ENCODE measurements at regions not wholly inside any gene's neighbourhood (a gene's known extent, or its start where the extent isn't known, plus 50 kb on each side); places are given as distances from the start of the nearest gene placed in this dataset.

DNA sequence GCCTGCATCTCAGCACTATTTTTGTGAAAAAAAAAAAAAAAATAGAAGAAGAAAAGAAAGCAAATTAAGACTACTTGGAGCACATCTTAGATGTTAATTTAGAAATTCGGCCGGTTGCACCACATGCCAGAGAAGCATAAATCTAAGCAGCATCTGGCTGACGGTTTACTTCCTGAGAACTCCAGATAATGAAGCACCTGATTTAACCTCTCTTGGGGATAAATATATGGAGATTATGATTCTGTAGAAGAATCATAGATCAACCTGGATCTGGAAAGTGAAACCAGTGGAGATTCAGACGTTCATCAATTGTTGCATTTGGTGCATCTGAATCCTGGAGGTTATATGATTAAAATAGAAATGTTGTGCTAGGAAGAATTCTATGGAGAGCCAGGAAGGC is 102.1 kb upstream of the SH3BP4 start (continued):
- TF ChIP-seq ARID4B (CRISPR knock-in tag; IDR thresholded peaks at IDR 0.05; ENCODE audit: borderline replicate concordance) (no peak), SMAD4 (CRISPR knock-in tag; IDR thresholded peaks at IDR 0.05) (no peak), NR3C1 (CRISPR knock-in tag; conservative IDR thresholded peaks at IDR 0.05; ENCODE audit: low read depth) (no peak)

DNA sequence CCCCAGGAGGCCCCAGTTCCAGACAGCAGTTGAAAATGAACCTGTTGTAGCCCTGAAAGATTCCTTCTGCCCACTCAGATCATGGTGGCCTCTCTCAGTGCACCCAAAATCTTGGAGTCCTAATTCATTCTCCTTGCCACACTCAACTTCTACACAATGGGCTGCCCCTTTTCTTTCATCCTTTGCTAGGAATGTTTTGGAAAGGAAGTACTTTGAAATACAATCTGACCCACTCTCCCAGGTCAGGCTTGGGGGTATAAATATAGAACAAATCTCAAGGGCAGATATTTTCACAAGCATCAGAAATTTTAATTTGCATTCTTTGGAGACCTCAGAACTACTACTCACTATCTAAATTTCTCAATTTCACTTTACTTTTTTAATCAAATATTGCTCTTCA is 103.2 kb upstream of the SH3BP4 start:
- CTCF ChIA-PET, result no interaction called here
- POLR2A ChIA-PET, result no interaction called here
- Mint-ChIP-seq H3K4me3 (no peak overlapping the region), H3K4me1 (peaks cover 18% of the 10 kb centered on the region), H3K27me3 (ENCODE audit: low read depth) (no peaks in the 10 kb centered on the region), H3K9me3 (peaks cover 15% of the 10 kb centered on the region), H3K27ac (no peak overlapping the region), H3K36me3 (peaks cover 6% of the 10 kb centered on the region)
- no peak for ATAC-seq
- TF ChIP-seq, protein P1, sequence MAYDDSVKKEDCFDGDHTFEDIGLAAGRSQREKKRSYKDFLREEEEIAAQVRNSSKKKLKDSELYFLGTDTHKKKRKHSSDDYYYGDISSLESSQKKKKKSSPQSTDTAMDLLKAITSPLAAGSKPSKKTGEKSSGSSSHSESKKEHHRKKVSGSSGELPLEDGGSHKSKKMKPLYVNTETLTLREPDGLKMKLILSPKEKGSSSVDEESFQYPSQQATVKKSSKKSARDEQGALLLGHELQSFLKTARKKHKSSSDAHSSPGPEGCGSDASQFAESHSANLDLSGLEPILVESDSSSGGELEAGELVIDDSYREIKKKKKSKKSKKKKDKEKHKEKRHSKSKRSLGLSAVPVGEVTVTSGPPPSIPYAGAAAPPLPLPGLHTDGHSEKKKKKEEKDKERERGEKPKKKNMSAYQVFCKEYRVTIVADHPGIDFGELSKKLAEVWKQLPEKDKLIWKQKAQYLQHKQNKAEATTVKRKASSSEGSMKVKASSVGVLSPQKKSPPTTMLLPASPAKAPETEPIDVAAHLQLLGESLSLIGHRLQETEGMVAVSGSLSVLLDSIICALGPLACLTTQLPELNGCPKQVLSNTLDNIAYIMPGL (CRISPR knock-in tag; IDR thresholded peaks at IDR 0.05), result no peak
- TF ChIP-seq IRF2 (CRISPR knock-in tag; IDR thresholded peaks at IDR 0.05; ENCODE audit: borderline replicate concordance, low read depth) (no peak), MXD4 (CRISPR knock-in tag; IDR thresholded peaks at IDR 0.05; ENCODE audit: borderline replicate concordance) (no peak), ETV6 (CRISPR knock-in tag; IDR thresholded peaks at IDR 0.05) (no peak), GABPB1 (CRISPR knock-in tag; IDR thresholded peaks at IDR 0.05) (no peak), FOXP1 (CRISPR knock-in tag; IDR thresholded peaks at IDR 0.05; ENCODE audit: borderline replicate concordance) (no peak), NR1H2 (CRISPR knock-in tag; IDR thresholded peaks at IDR 0.05) (no peak), ZNF396 (CRISPR knock-in tag; IDR thresholded peaks at IDR 0.05; ENCODE audit: borderline replicate concordance) (no peak), NR2C2 (CRISPR knock-in tag; IDR thresholded peaks at IDR 0.05) (no peak), ATF1 (CRISPR knock-in tag; IDR thresholded peaks at IDR 0.05) (no peak), ZBTB21 (CRISPR knock-in tag; IDR thresholded peaks at IDR 0.05; ENCODE audit: borderline replicate concordance) (no peak), ARID4B (CRISPR knock-in tag; IDR thresholded peaks at IDR 0.05; ENCODE audit: borderline replicate concordance) (no peak)
- TF ChIP-seq, protein P2, sequence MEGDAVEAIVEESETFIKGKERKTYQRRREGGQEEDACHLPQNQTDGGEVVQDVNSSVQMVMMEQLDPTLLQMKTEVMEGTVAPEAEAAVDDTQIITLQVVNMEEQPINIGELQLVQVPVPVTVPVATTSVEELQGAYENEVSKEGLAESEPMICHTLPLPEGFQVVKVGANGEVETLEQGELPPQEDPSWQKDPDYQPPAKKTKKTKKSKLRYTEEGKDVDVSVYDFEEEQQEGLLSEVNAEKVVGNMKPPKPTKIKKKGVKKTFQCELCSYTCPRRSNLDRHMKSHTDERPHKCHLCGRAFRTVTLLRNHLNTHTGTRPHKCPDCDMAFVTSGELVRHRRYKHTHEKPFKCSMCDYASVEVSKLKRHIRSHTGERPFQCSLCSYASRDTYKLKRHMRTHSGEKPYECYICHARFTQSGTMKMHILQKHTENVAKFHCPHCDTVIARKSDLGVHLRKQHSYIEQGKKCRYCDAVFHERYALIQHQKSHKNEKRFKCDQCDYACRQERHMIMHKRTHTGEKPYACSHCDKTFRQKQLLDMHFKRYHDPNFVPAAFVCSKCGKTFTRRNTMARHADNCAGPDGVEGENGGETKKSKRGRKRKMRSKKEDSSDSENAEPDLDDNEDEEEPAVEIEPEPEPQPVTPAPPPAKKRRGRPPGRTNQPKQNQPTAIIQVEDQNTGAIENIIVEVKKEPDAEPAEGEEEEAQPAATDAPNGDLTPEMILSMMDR (IDR thresholded peaks at IDR 0.05), result no peak
- TF ChIP-seq, protein P3, sequence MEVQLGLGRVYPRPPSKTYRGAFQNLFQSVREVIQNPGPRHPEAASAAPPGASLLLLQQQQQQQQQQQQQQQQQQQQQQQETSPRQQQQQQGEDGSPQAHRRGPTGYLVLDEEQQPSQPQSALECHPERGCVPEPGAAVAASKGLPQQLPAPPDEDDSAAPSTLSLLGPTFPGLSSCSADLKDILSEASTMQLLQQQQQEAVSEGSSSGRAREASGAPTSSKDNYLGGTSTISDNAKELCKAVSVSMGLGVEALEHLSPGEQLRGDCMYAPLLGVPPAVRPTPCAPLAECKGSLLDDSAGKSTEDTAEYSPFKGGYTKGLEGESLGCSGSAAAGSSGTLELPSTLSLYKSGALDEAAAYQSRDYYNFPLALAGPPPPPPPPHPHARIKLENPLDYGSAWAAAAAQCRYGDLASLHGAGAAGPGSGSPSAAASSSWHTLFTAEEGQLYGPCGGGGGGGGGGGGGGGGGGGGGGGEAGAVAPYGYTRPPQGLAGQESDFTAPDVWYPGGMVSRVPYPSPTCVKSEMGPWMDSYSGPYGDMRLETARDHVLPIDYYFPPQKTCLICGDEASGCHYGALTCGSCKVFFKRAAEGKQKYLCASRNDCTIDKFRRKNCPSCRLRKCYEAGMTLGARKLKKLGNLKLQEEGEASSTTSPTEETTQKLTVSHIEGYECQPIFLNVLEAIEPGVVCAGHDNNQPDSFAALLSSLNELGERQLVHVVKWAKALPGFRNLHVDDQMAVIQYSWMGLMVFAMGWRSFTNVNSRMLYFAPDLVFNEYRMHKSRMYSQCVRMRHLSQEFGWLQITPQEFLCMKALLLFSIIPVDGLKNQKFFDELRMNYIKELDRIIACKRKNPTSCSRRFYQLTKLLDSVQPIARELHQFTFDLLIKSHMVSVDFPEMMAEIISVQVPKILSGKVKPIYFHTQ (CRISPR knock-in tag; IDR thresholded peaks at IDR 0.05), result no peak
- no peak for DNase-seq (ENCODE audit: low spot score)

Measured in WTC11 (cell line).